SK-N-SH (cell line): ENCODE measurements at regions not wholly inside any gene's neighbourhood (a gene's known extent, or its start where the extent isn't known, plus 50 kb on each side); places are given as distances from the start of the nearest gene placed in this dataset.

ENCODE experiments used
- CTCF ChIA-PET: fragments of 300-600, 350-600 bp; formaldehyde crosslinking; extraction: SDS; loops from one replicate; lab custom pipeline; 2021; lab: Yijun Ruan, JAX
- POLR2A ChIA-PET: fragments of 350-600 bp; sonication (Branson Sonifier 250); formaldehyde crosslinking; extraction: SDS; loops from one replicate; lab custom pipeline; 2020; ENCODE audit warnings: antibody characterized with exemption, inconsistent platforms; lab: Yijun Ruan, JAX
- DNase-seq: peaks from one replicate; pipeline ENCODE4 v3.0.0; 2012
- H2AFZ ChIP-seq: fragments of 200-600 bp; sonication (generic); 2 replicates; pipeline ENCODE4 v1.8.1; 2016; ENCODE audit warnings: antibody characterized with exemption, mild to moderate bottlenecking, low read depth
- H3F3A ChIP-seq: fragments of 200-600 bp; sonication (generic); replicated peaks from 2 replicates; pipeline ENCODE3; 2016; ENCODE audit warnings: antibody characterized with exemption, mild to moderate bottlenecking; ENCODE audit not compliant: insufficient read depth
- H3K27ac ChIP-seq, 2 experiments: fragments of 200-500 bp in 1 of 2; fragments of 200-600 bp in 1 of 2; sonication (Bioruptor generic) in 1 of 2; sonication (generic), shearing (Covaris generic) in 1 of 2; 2 replicates each; pipeline versions ENCODE4 v1.5.1 to v1.6.1; 2014 to 2016; ENCODE audit warnings: low read depth in 2 of 2, inconsistent platforms in 1 of 2, low read length in 1 of 2, mild to moderate bottlenecking in 1 of 2, mixed read lengths in 1 of 2
- H3K27me3 ChIP-seq: fragments of 200-600 bp; sonication (generic), shearing (Covaris generic); 2 replicates; pipeline ENCODE4 v1.6.1; 2016; ENCODE audit warnings: mixed run types; ENCODE audit not compliant: insufficient read depth
- H3K36me3 ChIP-seq, 2 experiments: fragments of 200-500 bp in 1 of 2; fragments of 200-600 bp in 1 of 2; sonication (Bioruptor generic) in 1 of 2; sonication (generic) in 1 of 2; replicated peaks in 1 of 2; 2 replicates each; pipeline versions ENCODE3 to v1.5.1; 2014 to 2016; ENCODE audit warnings: low read length in 1 of 2, mild to moderate bottlenecking in 1 of 2; ENCODE audit not compliant: insufficient read depth in 2 of 2, control insufficient read depth in 1 of 2
- H3K4me1 ChIP-seq, 2 experiments: fragments of 200-500 bp in 1 of 2; fragments of 200-600 bp in 1 of 2; sonication (Bioruptor generic) in 1 of 2; sonication (generic), shearing (Covaris generic) in 1 of 2; 2 replicates each; pipeline versions ENCODE4 v1.5.1 to v1.6.1; 2014 to 2016; ENCODE audit warnings: low read depth in 1 of 2, low read length in 1 of 2, mixed run types in 1 of 2; ENCODE audit not compliant: insufficient read depth in 2 of 2, control insufficient read depth in 1 of 2
- H3K4me2 ChIP-seq: fragments of 200-600 bp; sonication (generic), shearing (Covaris generic); 2 replicates; pipeline ENCODE4 v1.6.1; 2017; ENCODE audit warnings: mixed run types
- H3K4me3 ChIP-seq, 2 experiments: fragments of 200-500 bp in 1 of 2; fragments of 200-600 bp in 1 of 2; sonication (Bioruptor generic) in 1 of 2; sonication (generic), shearing (Covaris generic) in 1 of 2; 2 replicates each; pipeline versions ENCODE4 v1.5.1 to v1.8.1; 2014 to 2016; ENCODE audit warnings: low read depth in 2 of 2, inconsistent platforms in 1 of 2, low read length in 1 of 2, mild to moderate bottlenecking in 1 of 2, mixed read lengths in 1 of 2, moderate library complexity in 1 of 2
- H3K79me2 ChIP-seq: fragments of 200-600 bp; sonication (generic); 2 replicates; pipeline ENCODE4 v1.8.1; 2017; ENCODE audit warnings: mild to moderate bottlenecking; ENCODE audit not compliant: insufficient read depth
- H3K9ac ChIP-seq: fragments of 200-600 bp; sonication (generic); 2 replicates; pipeline ENCODE4 v1.6.1; 2017; ENCODE audit warnings: mixed run types
- H3K9me2 ChIP-seq: fragments of 200-600 bp; sonication (generic); 2 replicates; pipeline ENCODE4 v1.6.1; 2017; ENCODE audit warnings: mixed run types
- H3K9me3 ChIP-seq: fragments of 200-600 bp; sonication (generic); 2 replicates; pipeline ENCODE4 v1.6.1; 2017; ENCODE audit warnings: mixed run types, mild to moderate bottlenecking, moderate library complexity
- H4K20me1 ChIP-seq: fragments of 200-600 bp; sonication (generic); 2 replicates; pipeline ENCODE4 v1.6.1; 2017; ENCODE audit warnings: mild to moderate bottlenecking, mixed run types; ENCODE audit not compliant: insufficient read depth
- CHD2 ChIP-seq: fragments of 150-350 bp; IDR thresholded peaks from 2 replicates; pipeline ENCODE4 v1.6.1; 2018; ENCODE audit warnings: low read length; ENCODE audit not compliant: partially characterized antibody
- CTCF ChIP-seq: fragments of 200-600 bp; sonication (generic); IDR thresholded peaks from 2 replicates; pipeline ENCODE4 v1.6.1; 2017; ENCODE audit warnings: antibody characterized with exemption, mild to moderate bottlenecking, moderate library complexity
- ELF1 ChIP-seq: IDR thresholded peaks from 2 replicates; pipeline ENCODE4 v1.4.0; 2012
- FOXM1 ChIP-seq: IDR thresholded peaks from 2 replicates; pipeline ENCODE4 v1.4.0; 2012; ENCODE audit warnings: low read depth, mild to moderate bottlenecking
- MAX ChIP-seq: IDR thresholded peaks from 2 replicates; pipeline ENCODE4 v1.4.0; 2012; ENCODE audit warnings: low read depth
- MEF2A ChIP-seq: IDR thresholded peaks from 2 replicates; pipeline ENCODE4 v1.4.0; 2012; ENCODE audit warnings: low read depth, borderline replicate concordance
- MXI1 ChIP-seq: IDR thresholded peaks from 2 replicates; pipeline ENCODE4 v1.6.1; 2012; ENCODE audit warnings: mild to moderate bottlenecking, low read depth, low read length, improper control_type of control experiment
- RCOR1 ChIP-seq: fragments of 150-350 bp; IDR thresholded peaks from 2 replicates; pipeline ENCODE4 v1.6.1; 2017; ENCODE audit warnings: antibody characterized with exemption, low read length
- RFX5 ChIP-seq: IDR thresholded peaks from 2 replicates; pipeline ENCODE4 v1.6.1; 2012; ENCODE audit warnings: mild to moderate bottlenecking, improper control_type of control experiment, low read length
- RXRA ChIP-seq: IDR thresholded peaks from 2 replicates; pipeline ENCODE4 v1.4.0; 2012; ENCODE audit warnings: low read depth, mild to moderate bottlenecking, borderline replicate concordance
- SMC3 ChIP-seq: IDR thresholded peaks from 2 replicates; pipeline ENCODE4 v1.6.1; 2012; ENCODE audit warnings: low read depth, low read length, improper control_type of control experiment
- TEAD4 ChIP-seq: IDR thresholded peaks from 2 replicates; pipeline ENCODE4 v1.4.0; 2012; ENCODE audit warnings: mild to moderate bottlenecking, borderline replicate concordance; ENCODE audit not compliant: insufficient read depth
- ZBTB33 ChIP-seq: IDR thresholded peaks from 2 replicates; pipeline ENCODE4 v1.4.0; 2012; ENCODE audit warnings: low read depth, borderline replicate concordance
- WGBS: methylation state at CpG from one replicate; pipeline ENCODE4 v1.1.6; 2017; ENCODE audit warnings: low lambda C conversion rate; 5-methylcytosine and 5-hydroxymethylcytosine counted together
- TF ChIP-seq, protein P1 (sequence below): IDR thresholded peaks from 2 replicates; pipeline ENCODE4; 2012
- TF ChIP-seq, protein P2 (sequence below): IDR thresholded peaks from 2 replicates; pipeline ENCODE4 v1.4.0; 2012; ENCODE audit warnings: low read depth, borderline replicate concordance
- TF ChIP-seq, protein P3 (sequence below): fragments of 150-350 bp; IDR thresholded peaks from 2 replicates; pipeline ENCODE4 v1.6.1; 2017; ENCODE audit warnings: antibody characterized with exemption, low read length, low read depth, borderline replicate concordance

- Histone ChIP-seq H2AFZ (no peak overlapping the region), H3K36me3 (no peaks in the 10 kb centered on the region), H3K27me3 (no peaks in the 10 kb centered on the region), H3K9me2 (no peaks in the 10 kb centered on the region), H3K4me3 (no peak overlapping the region), H3K4me1 (peaks cover 0 to 2% of the 10 kb centered on the region in 2 experiments; a peak in 1 of 4 replicates), H3K79me2 (no peaks in the 10 kb centered on the region), H4K20me1 (no peaks in the 10 kb centered on the region), H3K9ac (no peak overlapping the region), H3K4me2 (no peak overlapping the region), H3K27ac (no peak overlapping the region), H3K9me3 (no peaks in the 10 kb centered on the region), H3F3A (no peaks in the 10 kb centered on the region)
- WGBS: 56% methylated on average over 10 of the region's 18 CpGs
- CTCF ChIA-PET: no interaction called here
- peak; percentile 12 for DNase-seq
- no peak for TF ChIP-seq RFX5
- TF ChIP-seq CHD2: no peak
- TF ChIP-seq, protein P1, sequence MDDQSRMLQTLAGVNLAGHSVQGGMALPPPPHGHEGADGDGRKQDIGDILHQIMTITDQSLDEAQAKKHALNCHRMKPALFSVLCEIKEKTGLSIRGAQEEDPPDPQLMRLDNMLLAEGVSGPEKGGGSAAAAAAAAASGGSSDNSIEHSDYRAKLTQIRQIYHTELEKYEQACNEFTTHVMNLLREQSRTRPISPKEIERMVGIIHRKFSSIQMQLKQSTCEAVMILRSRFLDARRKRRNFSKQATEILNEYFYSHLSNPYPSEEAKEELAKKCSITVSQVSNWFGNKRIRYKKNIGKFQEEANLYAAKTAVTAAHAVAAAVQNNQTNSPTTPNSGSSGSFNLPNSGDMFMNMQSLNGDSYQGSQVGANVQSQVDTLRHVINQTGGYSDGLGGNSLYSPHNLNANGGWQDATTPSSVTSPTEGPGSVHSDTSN: no peak
- TF ChIP-seq RXRA: no peak
- TF ChIP-seq CTCF: no peak
- no peak for TF ChIP-seq MEF2A
- TF ChIP-seq TEAD4: no peak
- TF ChIP-seq RCOR1: no peak
- no peak for TF ChIP-seq FOXM1
- no peak for TF ChIP-seq ELF1
- TF ChIP-seq, protein P2, sequence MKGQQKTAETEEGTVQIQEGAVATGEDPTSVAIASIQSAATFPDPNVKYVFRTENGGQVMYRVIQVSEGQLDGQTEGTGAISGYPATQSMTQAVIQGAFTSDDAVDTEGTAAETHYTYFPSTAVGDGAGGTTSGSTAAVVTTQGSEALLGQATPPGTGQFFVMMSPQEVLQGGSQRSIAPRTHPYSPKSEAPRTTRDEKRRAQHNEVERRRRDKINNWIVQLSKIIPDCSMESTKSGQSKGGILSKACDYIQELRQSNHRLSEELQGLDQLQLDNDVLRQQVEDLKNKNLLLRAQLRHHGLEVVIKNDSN: no peak
- TF ChIP-seq, protein P3, sequence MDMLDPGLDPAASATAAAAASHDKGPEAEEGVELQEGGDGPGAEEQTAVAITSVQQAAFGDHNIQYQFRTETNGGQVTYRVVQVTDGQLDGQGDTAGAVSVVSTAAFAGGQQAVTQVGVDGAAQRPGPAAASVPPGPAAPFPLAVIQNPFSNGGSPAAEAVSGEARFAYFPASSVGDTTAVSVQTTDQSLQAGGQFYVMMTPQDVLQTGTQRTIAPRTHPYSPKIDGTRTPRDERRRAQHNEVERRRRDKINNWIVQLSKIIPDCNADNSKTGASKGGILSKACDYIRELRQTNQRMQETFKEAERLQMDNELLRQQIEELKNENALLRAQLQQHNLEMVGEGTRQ: no peak
- no peak for TF ChIP-seq MAX
- TF ChIP-seq ZBTB33: no peak
- TF ChIP-seq MXI1: no peak
- TF ChIP-seq SMC3: no peak
- POLR2A ChIA-PET: no interaction called here
These were observed 113.8 kb upstream of the AFDN start for GRCh38 chr6:167712731-167713475.
